Caco-2 (cell line): ENCODE measurements at regions not wholly inside any gene's neighbourhood (a gene's known extent, or its start where the extent isn't known, plus 50 kb on each side); places are given as distances from the start of the nearest gene placed in this dataset.
"Not testable (repeated sequence)": the region's sequence is repeated elsewhere in the genome, so short reads cannot be mapped to it uniquely, and the experiment has no call there.

Experiments used
- BruUV-seq: library from RNA; stranded (reverse); fragments of 400-500 nt; replicated peaks from 2 replicates; lab custom pipeline; 2021; lab: Mats Ljungman, UMichigan
- CTCF ChIA-PET: fragments of 300-600 bp; sonication (Branson Sonifier 250); formaldehyde crosslinking; loops from one replicate; lab custom pipeline; 2022; ENCODE audit warnings: antibody characterized with exemption; lab: Charles Lee
- POLR2A ChIA-PET: fragments of 300-600 bp; sonication (Branson Sonifier 250); formaldehyde crosslinking; loops from one replicate; lab custom pipeline; 2022; ENCODE audit warnings: antibody characterized with exemption; lab: Charles Lee
- DNase-seq, 2 experiments: peaks; one replicate each; pipeline versions ENCODE4 v3.0.0 to v3.0.0-alpha.2; 2020 to 2022
- H3K27me3 ChIP-seq: replicated peaks from 2 replicates; pipeline ENCODE4 v1.6.0; 2011; ENCODE audit warnings: low read length; ENCODE audit not compliant: control insufficient read depth, insufficient read depth
- H3K36me3 ChIP-seq: 2 replicates; pipeline ENCODE4 v1.5.1; 2011; ENCODE audit warnings: low read length; ENCODE audit not compliant: control insufficient read depth, insufficient read depth
- H3K4me1 ChIP-seq: fragments of 250-450 bp; sonication (Bioruptor Pico); 2 replicates; pipeline ENCODE4 v1.5.1; 2020; ENCODE audit warnings: mild to moderate bottlenecking
- H3K4me3 ChIP-seq: 2 replicates; pipeline ENCODE4 v1.5.1; 2011; ENCODE audit warnings: low read depth, mild to moderate bottlenecking, control low read depth, low read length
- H3K9me3 ChIP-seq: fragments of 250-450 bp; sonication (Bioruptor Pico); 2 replicates; pipeline ENCODE4 v1.5.1; 2020; ENCODE audit warnings: mild to moderate bottlenecking, moderate library complexity
- H3K27ac Mint-ChIP-seq: one replicate; pipeline ENCODE4 v1.8.0; 2022; ENCODE audit warnings: mixed read lengths; ENCODE audit not compliant: unreplicated experiment
- H3K27me3 Mint-ChIP-seq: one replicate; pipeline ENCODE4 v1.8.0; 2022; ENCODE audit warnings: mixed read lengths; ENCODE audit not compliant: insufficient read depth, unreplicated experiment
- H3K36me3 Mint-ChIP-seq: one replicate; pipeline ENCODE4 v1.8.0; 2022; ENCODE audit warnings: mild to moderate bottlenecking, mixed read lengths; ENCODE audit not compliant: insufficient read depth, unreplicated experiment
- H3K4me1 Mint-ChIP-seq: one replicate; pipeline ENCODE4 v1.8.0; 2022; ENCODE audit warnings: low read depth, mixed read lengths; ENCODE audit not compliant: unreplicated experiment
- H3K4me3 Mint-ChIP-seq: one replicate; pipeline ENCODE4 v1.8.0; 2022; ENCODE audit warnings: mild to moderate bottlenecking, moderate library complexity, mixed read lengths; ENCODE audit not compliant: unreplicated experiment
- H3K9me3 Mint-ChIP-seq: one replicate; pipeline ENCODE4 v1.8.0; 2022; ENCODE audit warnings: mixed read lengths; ENCODE audit not compliant: unreplicated experiment
- CTCF ChIP-seq, 2 experiments: fragments of 200-600 bp in 1 of 2; IDR thresholded peaks; 1 replicate in 1 of 2; 2 replicates in 1 of 2; pipeline versions ENCODE4 v1.5.1 to v1.8.0; 2011 to 2022; ENCODE audit warnings: antibody characterized with exemption in 1 of 2, control low read depth in 1 of 2, inconsistent platforms in 1 of 2, low read depth in 1 of 2, low read length in 1 of 2, mild to moderate bottlenecking in 1 of 2, moderate library complexity in 1 of 2; ENCODE audit not compliant: insufficient read depth in 1 of 2, severe bottlenecking in 1 of 2, unreplicated experiment in 1 of 2
- intact Hi-C: fragments of 100-400 bp; cut with micrococcal nuclease; formaldehyde crosslinking; loops from one replicate; pipeline ENCODE4 v1.10.0; 2022; ENCODE audit not compliant: unreplicated experiment

GRCh38 chr21:41612674-41613532 lies 104.9 kb upstream of the TMPRSS2 start:
- Mint-ChIP-seq H3K27me3 (no peaks in the 10 kb centered on the region), H3K27ac (peak overlapping the region; percentile 63), H3K9me3 (no peaks in the 10 kb centered on the region), H3K36me3 (no peaks in the 10 kb centered on the region), H3K4me1 (peaks cover 18% of the 10 kb centered on the region), H3K4me3 (peak overlapping the region; percentile 60)
- no TSS peak for BruUV-seq
- peak; percentile 74 to 82 for DNase-seq
- H3K9me3 ChIP-seq = no peaks in the 10 kb centered on the region
- TF ChIP-seq CTCF (IDR thresholded peaks at IDR 0.05; ENCODE audit: insufficient read depth in 1 of 2, low read depth in 1 of 2, low read length in 1 of 2, severe bottlenecking in 1 of 2, unreplicated experiment in 1 of 2) = peak; percentile 73 to 90
- POLR2A ChIA-PET = interaction anchor here (0.6 to 1.3 kb wide), 4 partner anchors 65 to 156 kb away, joined by 3 to 4 read pairs (median 4); partner anchors contain the start of gene RIPK4
- no peaks in the 10 kb centered on the region for H3K36me3 ChIP-seq
- H3K4me1 ChIP-seq = peaks cover 30% of the 10 kb centered on the region
- H3K4me3 ChIP-seq = 0 out of 2 replicates have a peak overlapping the region, but pooled peaks have one; percentile 2
- CTCF ChIA-PET = interaction anchor here (0.6 to 4.0 kb wide), 36 partner anchors 9 to 512 kb away, joined by 3 to 61 read pairs (median 6); partner anchors contain the start of genes RIPK4 and TMPRSS2
- intact Hi-C loops = loop anchor here (1.0 to 5.0 kb wide), 9 partner anchors 21 to 504 kb away; no protein-coding TSS in a partner anchor
- no peaks in the 10 kb centered on the region for H3K27me3 ChIP-seq

GRCh38 chr21:41611966-41612606 lies 104.1 kb upstream of the TMPRSS2 start:
- Histone ChIP-seq H3K27me3 (no peaks in the 10 kb centered on the region), H3K36me3 (no peaks in the 10 kb centered on the region), H3K4me1 (peaks cover 30% of the 10 kb centered on the region), H3K9me3 (no peaks in the 10 kb centered on the region), H3K4me3 (0 out of 2 replicates have a peak overlapping the region, but pooled peaks have one; percentile 2)
- DNase-seq = peak; percentile 79 to 85
- Mint-ChIP-seq H3K27ac (peak overlapping the region; percentile 63), H3K4me3 (peak overlapping the region; percentile 60), H3K36me3 (no peaks in the 10 kb centered on the region), H3K27me3 (no peaks in the 10 kb centered on the region), H3K4me1 (peaks cover 19% of the 10 kb centered on the region), H3K9me3 (no peaks in the 10 kb centered on the region)
- ChIA-PET CTCF (interaction anchor here (0.6 to 4.0 kb wide), 32 partner anchors 10 to 513 kb away, joined by 3 to 61 read pairs (median 6); partner anchors contain the start of genes RIPK4 and TMPRSS2), POLR2A (interaction anchor here (0.6 to 1.3 kb wide), 4 partner anchors 66 to 156 kb away, joined by 3 to 4 read pairs (median 4); partner anchors contain the start of gene RIPK4)
- intact Hi-C loops = loop anchor here (1.0 to 5.0 kb wide), 9 partner anchors 19 to 505 kb away; no protein-coding TSS in a partner anchor
- TF ChIP-seq CTCF (IDR thresholded peaks at IDR 0.05; ENCODE audit: insufficient read depth in 1 of 2, low read depth in 1 of 2, low read length in 1 of 2, severe bottlenecking in 1 of 2, unreplicated experiment in 1 of 2) = peak in 1 of 2 experiments; percentile 63
- BruUV-seq = no TSS peak

GRCh38 chr21:41611441-41611840 lies 103.5 kb upstream of the TMPRSS2 start:
- no peak overlapping the region for H3K4me3 ChIP-seq
- H3K27me3 ChIP-seq = no peaks in the 10 kb centered on the region
- Mint-ChIP-seq H3K36me3 (no peaks in the 10 kb centered on the region), H3K27ac (no peak overlapping the region), H3K9me3 (no peaks in the 10 kb centered on the region), H3K27me3 (no peaks in the 10 kb centered on the region), H3K4me3 (no peak overlapping the region), H3K4me1 (peaks cover 19% of the 10 kb centered on the region)
- ChIA-PET POLR2A (no interaction called here), CTCF (interaction anchor here (1.8 to 4.0 kb wide), 8 partner anchors 23 to 328 kb away, joined by 6 to 61 read pairs (median 20); partner anchors contain the start of gene RIPK4)
- no peak for TF ChIP-seq CTCF (IDR thresholded peaks at IDR 0.05; ENCODE audit: insufficient read depth in 1 of 2, low read depth in 1 of 2, low read length in 1 of 2, severe bottlenecking in 1 of 2, unreplicated experiment in 1 of 2)
- peaks cover 30% of the 10 kb centered on the region for H3K4me1 ChIP-seq
- no TSS peak for BruUV-seq
- H3K36me3 ChIP-seq = no peaks in the 10 kb centered on the region
- no peaks in the 10 kb centered on the region for H3K9me3 ChIP-seq
- no peak for DNase-seq
- intact Hi-C loops = loop anchor here (2.0 to 5.0 kb wide), 3 partner anchors 19 to 506 kb away; no protein-coding TSS in a partner anchor

- H3K36me3 ChIP-seq, H3K4me3 Mint-ChIP-seq, H3K4me3 ChIP-seq, H3K27ac Mint-ChIP-seq, H3K9me3 ChIP-seq, DNase-seq, POLR2A ChIA-PET, H3K27me3 ChIP-seq, BruUV-seq, H3K9me3 Mint-ChIP-seq, H3K36me3 Mint-ChIP-seq, H3K27me3 Mint-ChIP-seq: not testable (repeated sequence)
- H3K4me1 ChIP-seq = peaks cover 36% of the 10 kb centered on the region
- H3K4me1 Mint-ChIP-seq = peaks cover 25% of the 10 kb centered on the region
- CTCF ChIA-PET = interaction anchor here (0.9 to 4.0 kb wide), 2 partner anchors 23 to 158 kb away, joined by 4 to 61 read pairs; partner anchors contain the start of gene RIPK4
- intact Hi-C loops = loop anchor here (2.0 to 5.0 kb wide), 3 partner anchors 18 to 507 kb away; no protein-coding TSS in a partner anchor
Measured at GRCh38 chr21:41610840-41611115, 102.8 kb upstream of the TMPRSS2 start.
